Posterior cingulate gyrus (tissue), 11 donors: ENCODE measurements at regions not wholly inside any gene's neighbourhood (a gene's known extent, or its start where the extent isn't known, plus 50 kb on each side); places are given as distances from the start of the nearest gene placed in this dataset.

Experiments
- DNase-seq, 10 donors: peaks; one replicate each; pipeline versions ENCODE4 v3.0.0 to v3.0.0-alpha.2; 2020 to 2021; ENCODE audit warnings: mixed read lengths in 3 of 10
- intact Hi-C: fragments of 100-400 bp; cut with DNase I; formaldehyde crosslinking; loops from one replicate; pipeline ENCODE4 v1.15.1; 2023

DNA sequence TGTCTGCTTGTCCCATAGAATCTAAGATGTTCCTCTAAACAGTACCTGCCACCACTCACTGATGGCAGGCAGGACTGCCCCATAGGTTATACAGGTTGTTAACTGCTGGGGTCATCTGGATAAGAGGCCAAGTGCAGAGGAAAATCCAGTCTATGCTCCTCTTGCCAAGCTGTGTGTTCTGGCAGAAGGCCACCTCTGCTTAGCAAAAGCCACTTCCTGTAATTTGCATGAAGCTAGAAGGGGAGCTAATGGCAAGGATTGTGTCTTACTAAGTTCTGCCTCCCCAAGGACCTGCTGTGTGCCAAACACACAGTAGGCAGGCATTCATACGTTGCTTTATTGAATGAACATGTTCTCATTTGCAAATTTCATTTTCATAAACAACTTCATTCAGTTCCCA is 445.4 kb downstream of the BCL11B start:
- no peak for DNase-seq
- intact Hi-C loops = no loop called here

DNA sequence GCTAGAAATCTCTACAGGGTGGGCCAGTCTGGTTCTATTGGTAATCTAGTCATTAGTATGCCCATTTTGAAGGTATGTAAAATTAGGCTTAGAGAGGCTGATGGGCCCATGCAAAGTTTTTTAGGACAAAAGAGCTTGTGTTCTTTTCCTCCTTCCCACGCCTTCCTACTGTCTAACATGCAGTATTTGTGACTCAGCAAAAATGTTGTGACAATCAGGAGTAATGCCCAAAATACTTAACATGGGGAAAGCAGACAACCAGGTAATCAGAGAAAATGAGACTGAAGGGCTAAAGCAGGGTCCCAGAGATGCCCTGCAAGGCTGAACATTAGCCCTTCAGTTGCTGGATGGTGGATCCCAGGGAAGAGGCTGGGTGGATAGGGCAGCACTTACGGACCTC is 437.9 kb downstream of the BCL11B start:
- intact Hi-C loops = no loop called here
- no peak for DNase-seq

DNA sequence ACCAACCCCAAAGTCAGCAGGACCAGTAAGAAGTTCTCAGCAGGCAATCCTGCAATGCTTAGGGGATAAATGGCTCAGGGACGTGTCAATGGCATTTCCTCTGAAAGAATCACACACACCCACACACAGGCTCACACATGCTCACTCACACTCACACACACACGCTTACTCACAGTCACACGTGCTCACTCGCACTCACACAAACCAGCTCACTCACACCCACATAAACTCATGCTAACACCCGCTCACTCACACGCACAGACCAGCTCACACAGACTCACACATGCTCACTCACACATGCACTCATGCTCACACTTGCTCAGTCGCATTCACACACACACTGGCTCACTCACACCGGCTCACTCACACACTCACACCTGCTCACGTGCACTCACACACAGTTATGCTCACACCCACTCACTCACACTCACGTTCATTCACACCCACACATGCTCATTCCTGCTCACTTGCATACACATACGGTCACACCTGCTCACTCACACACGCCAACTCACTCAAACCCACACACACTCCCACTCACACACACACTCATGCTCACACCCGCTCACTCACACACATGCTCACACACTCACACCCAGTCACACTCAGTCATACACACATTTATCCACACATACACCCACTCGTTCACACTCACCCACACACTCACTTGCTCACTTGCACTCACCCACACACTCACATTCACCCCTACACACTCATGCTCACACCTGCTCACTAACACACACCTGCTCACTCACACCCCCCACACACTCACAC is 436.8 kb downstream of the BCL11B start:
- intact Hi-C loops = no loop called here

DNA sequence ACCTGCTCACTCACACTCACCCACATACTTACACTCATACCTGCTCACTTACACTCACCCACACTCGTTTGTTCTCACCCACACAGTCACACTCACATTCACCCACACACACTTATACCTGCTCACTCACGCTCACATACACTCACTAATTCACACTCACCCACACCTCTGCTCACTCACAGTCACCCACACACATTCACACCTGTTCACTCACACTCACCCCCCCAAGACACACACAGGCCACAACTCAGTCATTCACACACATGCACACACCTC is 436.2 kb downstream of the BCL11B start:
- DNase-seq = no peak
- intact Hi-C loops = no loop called here

More for the DNA sequence above, 436.8 kb downstream of the BCL11B start:
- no peak for DNase-seq

DNA sequence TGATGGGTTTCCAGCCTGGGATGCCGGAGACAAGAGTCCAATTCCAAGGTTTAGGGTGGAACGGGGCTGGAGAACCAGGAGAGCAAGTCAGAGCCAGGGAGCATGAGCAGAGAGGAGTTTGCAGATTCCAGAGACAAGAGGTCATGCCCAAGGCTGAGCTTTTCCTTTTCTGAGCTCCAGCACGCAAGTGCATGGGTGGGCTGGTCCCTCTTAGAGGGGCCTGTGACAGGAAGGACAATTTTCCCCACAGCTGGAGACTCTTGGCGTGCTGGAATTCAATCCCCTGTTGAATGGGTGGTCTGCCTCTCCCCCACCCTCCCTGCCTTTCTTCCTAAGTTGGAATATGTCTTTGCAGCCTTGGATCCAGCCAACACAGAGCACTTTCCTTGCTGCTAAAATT is 431.9 kb downstream of the BCL11B start:
- intact Hi-C loops = no loop called here
- DNase-seq = no peak

DNA sequence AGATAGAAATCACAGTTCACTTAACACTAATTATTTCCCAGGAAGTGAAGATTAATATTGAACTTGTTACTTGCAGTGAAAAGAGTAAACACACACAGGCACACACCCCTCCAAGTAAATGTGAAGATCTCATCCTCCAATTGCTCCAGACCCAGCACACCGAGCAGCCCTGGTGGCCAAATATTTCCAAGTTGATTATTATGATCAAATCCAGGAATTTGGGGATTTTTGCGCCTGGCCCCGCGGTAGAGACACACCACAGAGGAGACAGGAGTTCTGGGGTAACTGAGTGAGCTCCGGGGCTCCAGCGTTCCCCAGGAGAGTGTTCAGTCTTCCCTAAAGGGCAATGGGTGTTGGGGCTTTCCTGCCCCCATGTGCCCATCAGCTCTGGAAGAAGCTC is 431.5 kb downstream of the BCL11B start:
- intact Hi-C loops = no loop called here
- DNase-seq = no peak

DNA sequence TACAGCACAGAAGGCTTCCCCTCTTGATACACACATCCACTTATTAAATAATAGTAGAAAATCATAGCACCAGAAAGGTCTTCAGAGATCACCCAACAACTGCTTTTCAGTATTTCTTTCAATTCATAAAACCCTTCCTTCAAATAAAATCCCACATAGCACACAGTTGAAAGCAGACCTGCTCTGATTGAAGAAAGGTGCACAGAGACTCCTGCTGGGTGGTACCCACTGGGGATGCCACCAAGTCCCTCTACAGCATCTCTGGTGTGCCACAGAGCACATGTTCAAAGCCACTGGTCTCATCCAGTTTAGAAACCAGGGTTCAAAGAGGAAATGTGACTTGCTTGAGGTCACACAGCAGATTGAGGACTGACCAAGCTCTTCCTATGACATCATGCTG is 427.5 kb downstream of the BCL11B start:
- no peak for DNase-seq

DNA sequence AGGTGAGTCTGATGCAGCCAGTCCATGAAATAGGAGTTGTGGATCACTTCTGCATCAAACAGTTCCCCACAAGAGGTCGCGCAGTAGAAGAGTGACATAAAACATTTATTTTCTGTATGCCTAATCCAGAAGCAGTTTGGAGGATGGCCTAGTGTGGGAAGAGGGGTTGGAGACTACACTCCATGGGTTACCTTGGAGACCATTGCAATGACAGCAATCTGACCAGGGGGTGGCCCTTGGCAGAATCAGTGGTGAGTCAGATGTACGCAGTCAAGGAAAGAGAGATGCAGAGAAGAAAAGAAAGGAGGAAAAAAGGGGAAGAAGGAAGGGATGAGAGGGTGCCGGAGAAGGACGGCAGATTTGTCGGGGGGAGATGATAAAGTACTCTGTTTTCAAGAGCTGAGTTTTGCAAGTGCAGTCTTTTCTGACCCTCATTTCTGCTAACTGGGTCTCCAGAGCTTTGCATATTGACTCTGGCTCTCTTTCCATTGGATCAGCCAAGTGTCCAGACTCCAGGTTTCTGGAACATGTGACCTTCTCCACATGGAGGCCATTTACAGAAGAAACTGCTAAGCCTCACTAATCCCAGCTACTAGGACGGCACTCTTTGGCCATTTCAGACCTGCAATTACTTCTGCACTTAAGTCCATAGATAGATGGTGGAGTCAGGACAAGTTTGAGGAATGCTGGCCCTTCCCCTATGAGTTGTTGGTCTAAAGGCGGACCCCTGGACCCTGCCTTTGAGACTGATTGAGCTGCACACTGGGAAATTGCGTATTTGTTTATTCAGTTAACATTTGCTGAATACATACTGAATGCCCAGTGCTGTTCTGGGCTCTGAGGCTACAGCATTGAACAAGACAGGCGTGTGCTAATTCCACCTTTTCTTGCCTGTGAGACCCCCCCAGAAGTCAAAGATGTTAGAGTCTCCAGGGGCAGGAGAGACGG is 424.2 kb downstream of the BCL11B start:
- no peak for DNase-seq

More for the DNA sequence above, 427.5 kb downstream of the BCL11B start:
- intact Hi-C loops = no loop called here

DNA sequence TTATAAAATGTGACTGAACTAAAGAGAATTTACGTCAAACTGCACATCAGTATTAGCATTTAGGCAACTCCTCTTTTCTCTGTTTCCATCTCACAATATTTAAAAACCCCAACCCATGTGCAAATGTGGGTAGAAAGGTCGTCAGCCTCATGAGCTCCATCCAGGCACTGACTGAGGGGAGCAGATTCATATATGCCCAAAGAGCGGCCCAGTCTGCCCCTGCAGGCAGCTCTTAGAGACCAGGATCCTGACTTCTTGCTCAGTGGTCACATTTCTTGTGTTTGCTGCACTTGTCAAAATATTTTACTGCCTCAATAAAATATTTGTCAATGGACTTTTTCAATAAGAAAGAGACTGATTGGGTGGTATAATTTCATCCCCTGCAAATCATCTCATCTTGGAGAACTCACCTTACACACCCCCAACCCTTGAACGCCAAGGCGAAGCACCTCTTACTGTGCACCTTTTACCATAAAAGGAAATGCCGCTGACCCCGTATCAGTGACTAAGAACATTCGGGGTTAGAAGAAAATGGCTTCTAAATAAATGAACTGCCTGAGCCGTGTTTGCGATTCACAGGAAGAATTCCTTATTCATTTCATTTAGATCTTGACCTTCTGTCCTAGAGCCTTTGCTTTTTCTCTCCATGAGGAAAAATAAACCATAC is 418.8 kb downstream of the BCL11B start:
- intact Hi-C loops = no loop called here
- DNase-seq = no peak

More for the DNA sequence above, 424.2 kb downstream of the BCL11B start:
- intact Hi-C loops = no loop called here

DNA sequence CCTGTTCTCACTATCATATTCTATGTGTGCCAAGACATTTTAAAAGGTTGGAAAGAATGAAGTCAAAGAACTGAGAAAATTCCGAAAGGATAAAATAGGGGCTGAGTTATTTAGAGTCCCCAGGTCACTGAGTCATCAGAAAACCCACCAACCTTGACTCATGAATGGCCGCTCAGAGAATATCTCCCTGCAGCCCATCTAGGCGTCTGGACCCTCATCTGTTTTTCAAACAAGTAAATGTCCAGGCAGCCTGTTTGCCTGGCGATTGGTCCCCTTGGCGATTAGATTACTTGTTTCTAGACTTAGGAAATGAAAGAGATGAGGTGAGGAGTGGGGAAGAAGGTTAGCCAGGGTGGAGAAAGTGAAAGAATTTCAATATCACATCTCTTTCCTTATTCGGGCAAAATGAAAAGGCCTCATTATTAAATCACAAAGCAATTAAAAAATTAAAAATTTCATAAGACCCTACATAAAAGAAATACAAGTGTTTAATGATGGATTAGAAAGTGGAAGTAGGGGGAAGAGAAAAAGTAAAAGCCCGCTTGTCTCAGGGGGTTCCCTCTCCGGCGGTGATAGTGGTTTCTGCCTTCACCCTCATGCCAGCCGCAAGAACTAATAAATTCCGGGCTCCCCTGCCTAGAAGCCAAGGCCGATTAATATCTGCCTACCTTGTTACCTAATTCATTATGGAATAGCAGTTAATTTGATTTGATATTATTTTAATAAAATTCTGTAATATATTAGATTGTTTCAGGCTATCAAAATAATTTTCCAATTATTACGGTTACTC is 415.9 kb downstream of the BCL11B start:
- intact Hi-C loops = no loop called here
- no peak for DNase-seq

DNA sequence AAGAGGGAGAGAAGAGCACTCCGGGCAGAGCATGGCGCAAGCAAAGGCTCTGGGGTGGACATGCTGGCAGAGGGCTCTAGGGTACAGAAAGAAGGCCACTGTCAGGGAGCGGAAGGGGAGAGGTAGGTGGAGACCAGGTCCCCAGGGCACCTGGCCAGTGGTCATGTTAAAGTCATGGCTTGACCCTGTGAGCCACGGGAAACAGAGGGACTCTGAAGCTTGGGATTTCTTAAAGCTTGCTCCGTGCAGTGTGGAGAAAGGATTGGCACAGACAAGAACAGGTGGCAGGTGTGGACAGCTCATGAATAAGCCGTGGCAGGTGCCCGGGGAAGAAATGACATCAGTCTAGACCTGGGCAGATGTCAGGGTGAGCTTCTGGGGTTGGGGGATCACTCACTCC is 413.8 kb downstream of the BCL11B start:
- no peak for DNase-seq
- intact Hi-C loops = no loop called here

DNA sequence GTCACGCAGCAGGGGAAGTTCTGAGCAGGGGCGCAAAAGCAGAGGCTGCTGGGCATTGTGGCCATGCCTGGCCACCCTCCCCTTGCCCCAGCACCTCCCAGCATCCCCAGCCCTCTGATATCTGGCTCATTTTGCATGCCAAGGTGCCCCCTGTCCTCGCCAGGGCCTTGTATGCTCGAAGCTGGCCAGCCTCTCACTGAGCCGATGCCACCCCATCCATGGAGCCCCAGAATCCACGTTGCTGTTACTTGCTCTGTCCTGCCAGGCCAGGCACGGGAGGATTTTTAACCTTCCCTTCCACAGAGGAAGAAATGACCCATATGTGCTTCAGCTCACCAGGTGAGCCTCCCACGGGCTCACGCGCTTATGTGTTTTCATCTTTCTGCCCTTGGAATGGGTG is 413.4 kb downstream of the BCL11B start:
- intact Hi-C loops = no loop called here
- no peak for DNase-seq

DNA sequence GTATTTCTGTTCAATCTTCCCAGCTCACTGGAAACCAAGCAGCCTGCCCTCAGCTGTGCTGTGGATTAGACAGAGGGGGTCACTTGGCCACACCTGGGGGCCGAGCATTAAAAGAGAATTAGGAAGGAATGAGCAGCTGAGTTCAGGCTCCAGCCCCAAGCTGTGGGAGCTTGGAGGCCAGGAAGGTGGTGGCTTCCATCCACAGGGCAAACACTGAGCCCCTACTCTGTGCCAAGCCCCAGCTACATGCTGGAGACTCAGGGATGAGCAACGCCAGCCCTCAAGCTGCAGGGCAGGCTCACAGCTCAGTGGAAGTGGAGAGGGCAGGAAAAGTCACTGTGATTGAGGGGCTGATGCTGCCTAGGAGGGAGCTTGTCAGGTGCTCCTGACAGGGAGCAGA is 412.7 kb downstream of the BCL11B start:
- no peak for DNase-seq
- intact Hi-C loops = no loop called here

DNA sequence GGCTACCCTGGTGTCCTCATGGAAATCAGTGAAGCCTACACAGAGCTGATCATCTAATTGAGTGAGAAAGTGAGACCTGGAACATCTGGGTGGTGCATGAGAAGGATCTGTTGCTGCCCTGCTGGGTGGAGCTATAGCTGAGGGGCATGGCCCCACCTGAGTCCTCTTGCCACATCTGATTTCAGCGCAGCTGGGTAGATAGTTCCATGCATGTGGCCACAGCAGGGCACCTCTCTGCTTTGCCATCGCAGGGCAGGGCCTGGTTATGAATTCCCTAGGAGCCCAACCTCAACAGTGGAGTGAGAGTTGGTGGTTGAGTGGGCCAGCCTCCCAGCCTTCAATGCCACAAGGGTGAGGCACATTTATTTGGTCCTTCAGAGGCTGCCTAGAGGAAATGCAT is 407.8 kb downstream of the BCL11B start:
- no peak for DNase-seq

DNA sequence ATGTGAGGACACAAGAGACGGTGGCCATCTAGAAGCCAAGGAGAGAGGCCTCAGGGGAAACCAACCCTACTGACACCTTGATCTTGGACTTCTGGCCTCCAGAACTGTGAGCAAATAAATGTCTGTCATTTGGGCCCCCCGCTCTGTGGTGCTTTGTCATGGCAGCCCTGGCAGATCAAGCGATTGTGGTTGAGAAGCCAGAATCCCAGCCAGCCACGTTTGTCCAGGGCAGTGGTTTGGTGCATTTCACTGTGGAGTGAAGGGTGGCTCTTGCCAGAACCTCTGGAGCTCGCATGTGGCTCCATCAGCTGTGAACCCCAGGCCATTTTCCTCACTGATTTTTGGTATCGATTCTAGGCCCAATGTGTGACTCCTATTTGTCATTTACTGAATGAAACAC is 404.9 kb downstream of the BCL11B start:
- intact Hi-C loops = no loop called here

More for the DNA sequence above, 407.8 kb downstream of the BCL11B start:
- intact Hi-C loops = no loop called here

DNA sequence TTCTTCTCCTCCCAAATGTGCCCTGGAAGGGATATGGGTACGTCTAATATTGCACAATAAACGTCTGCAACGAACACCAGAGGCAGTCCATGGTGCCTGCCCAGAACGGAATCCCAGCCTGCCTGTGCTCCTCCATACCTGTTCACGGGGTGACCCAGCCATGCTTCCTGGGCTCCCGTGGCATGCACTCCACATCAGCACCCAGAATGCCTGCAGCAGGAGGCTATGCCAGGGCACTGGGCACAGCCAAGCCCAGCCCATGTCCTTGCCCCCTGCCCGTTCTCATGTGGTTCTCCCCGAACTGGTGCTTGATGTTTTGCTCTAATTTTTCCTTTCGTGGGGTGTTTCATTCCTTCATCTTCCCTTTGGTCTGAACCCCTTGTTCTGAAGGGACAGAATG is 404.3 kb downstream of the BCL11B start:
- DNase-seq = no peak
- intact Hi-C loops = no loop called here

More for the DNA sequence above, 404.9 kb downstream of the BCL11B start:
- DNase-seq = no peak

DNA sequence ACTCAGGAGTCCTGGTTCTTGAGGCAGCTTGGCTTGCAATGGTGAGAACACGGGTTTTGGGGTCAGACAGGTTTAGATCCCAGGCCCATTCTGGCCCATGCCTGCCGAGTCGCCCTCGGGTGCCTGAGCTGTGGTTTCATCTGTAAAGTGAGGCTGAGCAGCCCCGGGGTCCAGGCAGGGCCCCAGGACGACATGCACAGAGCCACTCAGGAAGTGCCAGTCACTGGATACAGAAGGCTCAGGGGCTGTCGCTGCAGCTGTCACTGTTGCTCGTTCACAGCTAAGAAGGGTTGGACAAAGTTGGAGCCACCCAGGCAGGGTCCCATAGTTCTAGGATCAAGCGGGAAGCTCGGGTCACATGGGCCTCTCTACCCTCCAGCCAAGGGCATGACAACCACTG is 403.1 kb downstream of the BCL11B start:
- no peak for DNase-seq
- intact Hi-C loops = no loop called here

DNA sequence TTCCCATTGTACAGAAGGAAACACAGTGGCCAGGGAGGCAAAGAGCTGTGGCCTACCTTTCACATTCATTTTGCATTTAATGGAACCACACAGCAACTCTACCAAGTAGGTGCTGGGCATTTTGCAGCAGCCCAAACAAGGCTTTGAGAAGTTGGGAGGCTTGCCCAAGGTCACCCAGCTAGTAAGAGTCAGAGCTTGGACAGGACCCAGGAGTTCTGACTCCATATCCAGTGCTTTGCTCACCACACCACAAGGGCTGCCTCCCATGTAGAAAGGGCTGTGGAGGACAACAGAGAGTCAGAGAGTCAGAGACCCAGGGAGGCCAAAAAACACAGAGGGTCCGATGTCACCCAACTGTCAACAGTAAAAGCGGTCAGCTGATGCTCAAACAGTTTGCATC is 400.2 kb downstream of the BCL11B start:
- intact Hi-C loops = no loop called here
- DNase-seq = no peak

DNA sequence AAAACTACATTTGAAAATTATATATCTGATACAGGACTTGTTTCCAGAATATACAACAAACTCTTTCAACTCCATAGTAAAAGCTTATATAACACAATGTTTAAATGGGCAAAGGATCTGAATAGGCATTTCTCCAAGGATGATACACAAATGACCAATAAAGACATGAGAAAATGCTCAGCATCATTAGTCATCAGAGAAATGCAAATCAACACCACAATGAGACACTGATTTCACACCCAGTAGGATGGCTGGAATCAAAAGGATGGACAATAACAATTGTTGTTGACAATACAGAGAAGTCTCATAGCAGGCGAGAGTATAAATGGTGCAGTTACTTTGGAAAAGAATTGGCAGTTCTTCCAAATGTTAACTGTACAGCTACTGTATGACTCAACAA is 394.9 kb downstream of the BCL11B start:
- DNase-seq = no peak
- intact Hi-C loops = no loop called here

DNA sequence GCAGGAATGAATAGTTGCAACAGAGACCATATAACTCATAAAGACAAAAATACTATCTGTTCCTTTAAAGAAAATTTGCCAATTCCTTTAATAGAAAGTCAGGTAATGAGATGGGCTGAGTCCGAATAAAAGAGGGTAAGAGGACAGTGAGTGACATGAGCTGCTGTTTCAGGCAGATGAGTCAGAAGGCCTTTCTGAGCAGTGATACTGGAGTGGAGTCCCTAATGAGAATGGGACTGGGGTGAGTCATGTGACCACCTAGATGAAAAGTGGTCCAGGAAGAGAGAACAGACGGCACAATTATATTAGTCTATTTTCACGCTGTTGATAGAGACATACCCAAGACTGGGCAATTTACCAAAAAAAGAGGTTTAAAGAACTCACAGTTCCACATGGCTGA is 393.7 kb downstream of the BCL11B start:
- DNase-seq = no peak
- intact Hi-C loops = no loop called here

DNA sequence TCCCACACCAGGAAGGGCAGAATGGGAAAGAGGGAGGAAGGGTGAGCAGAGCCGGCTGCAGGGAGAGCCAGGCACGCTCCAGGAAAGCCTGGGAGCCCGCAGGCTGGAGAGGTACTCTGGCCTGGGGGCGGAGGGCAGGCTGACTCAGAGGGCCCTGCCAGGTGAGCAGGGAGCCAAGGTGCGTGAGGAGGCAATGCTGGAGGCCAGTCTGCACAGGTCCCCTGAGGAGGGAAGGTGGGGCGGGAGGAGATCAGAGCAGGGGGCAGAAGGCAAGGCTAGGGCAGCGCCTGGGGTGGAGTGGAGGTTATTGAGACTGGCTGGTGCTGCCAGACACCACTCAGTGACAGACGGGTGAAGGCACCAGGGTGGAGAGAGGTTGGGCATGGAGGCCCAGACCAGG is 385.0 kb downstream of the BCL11B start:
- intact Hi-C loops = no loop called here

More for the DNA sequence above, 385.0 kb downstream of the BCL11B start:
- DNase-seq = no peak
